Large intestine (tissue), 3 donors: ENCODE measurements at regions not wholly inside any gene's neighbourhood (a gene's known extent, or its start where the extent isn't known, plus 50 kb on each side); places are given as distances from the start of the nearest gene placed in this dataset.
"Not testable (repeated sequence)": the region's sequence is repeated elsewhere in the genome, so short reads cannot be mapped to it uniquely, and the experiment has no call there.

Source experiments
- DNase-seq, 2 donors: peaks; one replicate each; pipeline versions ENCODE4 v3.0.0 to v3.0.0-alpha.2; 2013
- H3K27ac ChIP-seq: one replicate; pipeline ENCODE4 v1.5.1; 2013; ENCODE audit warnings: low read length
- H3K27me3 ChIP-seq: 2 replicates; pipeline ENCODE4 v1.6.1; 2013; ENCODE audit warnings: low read length; ENCODE audit not compliant: control insufficient read depth, insufficient read depth
- H3K36me3 ChIP-seq: 2 replicates; pipeline ENCODE4 v1.6.1; 2013; ENCODE audit warnings: low read length; ENCODE audit not compliant: control insufficient read depth, insufficient read depth
- H3K4me1 ChIP-seq: one replicate; pipeline ENCODE4 v1.6.1; 2013; ENCODE audit warnings: low read length; ENCODE audit not compliant: control insufficient read depth, insufficient read depth
- H3K4me3 ChIP-seq: one replicate; pipeline ENCODE4 v1.5.1; 2013; ENCODE audit warnings: low read length
- H3K9me3 ChIP-seq: one replicate; pipeline ENCODE4 v1.6.1; 2013; ENCODE audit warnings: mild to moderate bottlenecking, low read depth, low read length, moderate library complexity; ENCODE audit not compliant: control insufficient read depth
- WGBS: methylation state at CpG from one replicate; pipeline ENCODE4 v1.1.5; 2013; ENCODE audit warnings: low lambda C conversion rate; ENCODE audit not compliant: insufficient coverage; 5-methylcytosine and 5-hydroxymethylcytosine counted together

- WGBS, result 88% methylated on average over 1 of the region's 4 CpGs
- no peak for DNase-seq
- Histone ChIP-seq H3K27ac (no peak overlapping the region), H3K36me3 (no peaks in the 10 kb centered on the region), H3K27me3 (no peaks in the 10 kb centered on the region), H3K4me3 (no peak overlapping the region), H3K4me1 (no peaks in the 10 kb centered on the region), H3K9me3 (no peaks in the 10 kb centered on the region)
These were observed 225.8 kb upstream of the FAM3C start for GRCh38 chr7:121621937-121622336.

GRCh38 chr7:121620953-121621606 lies 225.0 kb upstream of the FAM3C start:
- H3K36me3 ChIP-seq, result no peaks in the 10 kb centered on the region
- no peaks in the 10 kb centered on the region for H3K9me3 ChIP-seq
- H3K27me3 ChIP-seq, result no peaks in the 10 kb centered on the region
- DNase-seq, result no peak
- H3K27ac ChIP-seq, result no peak overlapping the region
- 94% methylated on average over 5 of the region's 11 CpGs for WGBS
- H3K4me1 ChIP-seq, result no peaks in the 10 kb centered on the region
- no peak overlapping the region for H3K4me3 ChIP-seq

DNA sequence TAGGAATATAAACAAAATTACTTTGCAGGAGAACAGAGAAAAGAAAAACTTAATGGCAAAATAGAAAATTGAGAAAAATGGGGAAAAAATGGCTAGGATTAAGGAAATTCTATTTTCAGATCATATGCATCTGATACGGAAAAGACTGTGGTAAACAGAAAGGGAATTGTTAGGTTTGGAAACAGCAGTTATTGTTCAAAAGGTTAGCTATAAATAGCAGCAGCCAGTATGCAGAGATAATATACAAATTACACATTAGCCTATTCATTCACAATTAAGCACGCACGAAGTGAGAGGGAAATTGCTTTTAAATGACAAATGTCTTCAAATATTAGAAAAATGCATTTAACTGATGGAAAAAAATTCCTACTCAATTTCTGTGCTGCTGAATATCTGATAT lies 224.1 kb upstream of the FAM3C start:
- no peak overlapping the region for H3K27ac ChIP-seq
- DNase-seq, result no peak
- H3K27me3 ChIP-seq, result no peaks in the 10 kb centered on the region
- no peaks in the 10 kb centered on the region for H3K36me3 ChIP-seq
- WGBS, result 75% methylated on average over 2 of the region's 3 CpGs
- H3K9me3 ChIP-seq, result no peaks in the 10 kb centered on the region
- H3K4me3 ChIP-seq, result no peak overlapping the region
- no peaks in the 10 kb centered on the region for H3K4me1 ChIP-seq

DNA sequence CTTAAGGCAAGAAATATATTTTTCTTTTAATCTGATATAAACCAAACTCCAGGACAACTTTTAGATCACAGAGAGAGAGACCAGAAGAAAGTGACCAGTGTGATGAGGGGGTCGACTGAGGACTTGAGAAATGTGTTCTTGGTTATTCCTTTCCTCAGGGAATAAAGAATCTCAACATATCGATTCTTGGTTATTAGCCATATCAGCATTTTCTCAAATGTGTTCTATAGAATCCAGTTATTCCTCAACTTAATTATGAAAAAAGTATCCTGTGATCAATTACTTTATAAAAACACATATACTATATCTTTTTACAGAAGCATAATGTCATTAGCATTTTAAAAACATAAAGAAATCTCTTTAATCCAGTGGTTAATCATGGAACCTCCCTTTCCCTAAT lies 222.1 kb upstream of the FAM3C start:
- Histone ChIP-seq H3K4me3 (no peak overlapping the region), H3K36me3 (no peaks in the 10 kb centered on the region), H3K27me3 (no peaks in the 10 kb centered on the region), H3K27ac (no peak overlapping the region), H3K4me1 (no peaks in the 10 kb centered on the region), H3K9me3 (no peaks in the 10 kb centered on the region)
- WGBS, result 100% methylated on average over 1 of the region's 2 CpGs
- no peak for DNase-seq

GRCh38 chr7:121610243-121610642 lies 214.1 kb upstream of the FAM3C start:
- WGBS, result no CpG with 5 or more reads among the region's 1 CpG
- Histone ChIP-seq H3K27ac (no peak overlapping the region), H3K27me3 (no peaks in the 10 kb centered on the region), H3K9me3 (no peaks in the 10 kb centered on the region), H3K4me1 (no peaks in the 10 kb centered on the region), H3K4me3 (no peak overlapping the region), H3K36me3 (no peaks in the 10 kb centered on the region)
- no peak for DNase-seq

- DNase-seq, result no peak
- Histone ChIP-seq H3K27ac (no peak overlapping the region), H3K27me3 (no peaks in the 10 kb centered on the region), H3K4me1 (peaks cover 8% of the 10 kb centered on the region), H3K9me3 (no peaks in the 10 kb centered on the region), H3K36me3 (no peaks in the 10 kb centered on the region), H3K4me3 (no peak overlapping the region)
These were observed 213.1 kb upstream of the FAM3C start for GRCh38 chr7:121609208-121609607.

DNA sequence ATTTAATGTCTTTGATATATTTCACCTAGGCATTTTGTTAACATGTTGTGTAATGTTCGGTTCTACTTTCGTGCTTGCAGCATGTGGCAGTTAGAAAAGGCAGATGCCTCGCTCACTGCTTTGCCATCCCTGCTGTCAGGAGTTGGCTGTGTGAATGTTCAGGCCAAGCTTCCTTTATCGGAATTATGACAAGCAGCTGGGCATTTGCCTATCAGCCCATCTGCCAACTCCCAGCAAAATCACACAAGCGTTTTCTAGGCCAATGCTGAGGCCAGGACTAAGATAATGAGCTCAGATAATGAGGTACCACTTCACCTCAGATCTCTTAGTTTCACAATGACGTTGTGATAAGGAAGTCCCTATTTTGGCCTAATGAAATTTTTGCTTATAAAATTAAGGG lies 212.7 kb upstream of the FAM3C start:
- peaks cover 8% of the 10 kb centered on the region for H3K4me1 ChIP-seq
- no peaks in the 10 kb centered on the region for H3K36me3 ChIP-seq
- DNase-seq, result no peak
- no peaks in the 10 kb centered on the region for H3K27me3 ChIP-seq
- no peak overlapping the region for H3K27ac ChIP-seq
- 20% methylated on average over 1 of the region's 6 CpGs for WGBS
- no peak overlapping the region for H3K4me3 ChIP-seq
- no peaks in the 10 kb centered on the region for H3K9me3 ChIP-seq

- not testable (repeated sequence) for H3K4me3 ChIP-seq, H3K36me3 ChIP-seq, H3K27ac ChIP-seq, H3K27me3 ChIP-seq, H3K4me1 ChIP-seq, DNase-seq, H3K9me3 ChIP-seq
- WGBS, result no CpG with 5 or more reads among the region's 2 CpGs
These were observed 212.1 kb upstream of the FAM3C start for GRCh38 chr7:121608183-121608582.

GRCh38 chr7:121605317-121605680 lies 209.2 kb upstream of the FAM3C start:
- DNase-seq, result peak; percentile 21 to 41
- Histone ChIP-seq H3K4me3 (no peak overlapping the region), H3K4me1 (peaks cover 8% of the 10 kb centered on the region), H3K27me3 (no peaks in the 10 kb centered on the region), H3K27ac (peak overlapping the region; percentile 4), H3K36me3 (no peaks in the 10 kb centered on the region), H3K9me3 (no peaks in the 10 kb centered on the region)
- WGBS, result no CpG with 5 or more reads among the region's 3 CpGs

GRCh38 chr7:121604627-121605316 lies 208.7 kb upstream of the FAM3C start:
- WGBS, result 80% methylated on average over 1 of the region's 2 CpGs
- DNase-seq, result peak in 1 of 2 donors; percentile 48
- Histone ChIP-seq H3K4me1 (peaks cover 8% of the 10 kb centered on the region), H3K9me3 (no peaks in the 10 kb centered on the region), H3K4me3 (no peak overlapping the region), H3K36me3 (no peaks in the 10 kb centered on the region), H3K27me3 (no peaks in the 10 kb centered on the region), H3K27ac (peak overlapping the region; percentile 16)

- no peak for DNase-seq
- Histone ChIP-seq H3K27me3 (no peaks in the 10 kb centered on the region), H3K4me1 (peaks cover 8% of the 10 kb centered on the region), H3K36me3 (no peaks in the 10 kb centered on the region), H3K27ac (no peak overlapping the region), H3K4me3 (no peak overlapping the region), H3K9me3 (no peaks in the 10 kb centered on the region)
- 17% methylated on average over 1 of the region's 2 CpGs for WGBS
These were observed 207.8 kb upstream of the FAM3C start for GRCh38 chr7:121603886-121604285.
